HG03108 (cell line): ENCODE measurements at regions not wholly inside any gene's neighbourhood (a gene's known extent, or its start where the extent isn't known, plus 50 kb on each side); places are given as distances from the start of the nearest gene placed in this dataset.
"Not testable (repeated sequence)": the region's sequence is repeated elsewhere in the genome, so short reads cannot be mapped to it uniquely, and the experiment has no call there.

Source experiments
- ATAC-seq: cut with Tn5 transposase; IDR thresholded peaks from one replicate; pipeline ENCODE4 v1.9.1; 2021; ENCODE audit warnings: moderate library complexity; ENCODE audit not compliant: unreplicated experiment

DNA sequence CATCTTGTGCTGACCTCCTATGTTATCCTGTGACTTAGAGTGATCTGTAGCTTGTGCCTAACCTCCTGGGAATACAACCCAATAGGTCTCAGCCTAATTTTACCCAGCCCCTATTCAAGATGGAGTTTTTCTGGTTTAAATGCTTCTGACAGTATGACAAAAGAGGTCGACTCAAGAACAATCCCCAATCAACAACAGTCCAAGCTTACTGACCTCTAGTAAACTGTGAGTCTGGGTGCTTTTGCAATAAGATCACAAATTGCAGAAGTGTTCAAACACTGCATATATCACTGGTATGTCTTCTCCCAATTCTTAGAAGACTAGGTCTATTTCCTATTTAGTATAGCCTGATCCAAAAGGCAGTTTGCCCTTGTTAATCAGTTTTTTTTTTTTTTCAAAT lies 323.5 kb upstream of the PTGER4 start:
- ATAC-seq: no peak

DNA sequence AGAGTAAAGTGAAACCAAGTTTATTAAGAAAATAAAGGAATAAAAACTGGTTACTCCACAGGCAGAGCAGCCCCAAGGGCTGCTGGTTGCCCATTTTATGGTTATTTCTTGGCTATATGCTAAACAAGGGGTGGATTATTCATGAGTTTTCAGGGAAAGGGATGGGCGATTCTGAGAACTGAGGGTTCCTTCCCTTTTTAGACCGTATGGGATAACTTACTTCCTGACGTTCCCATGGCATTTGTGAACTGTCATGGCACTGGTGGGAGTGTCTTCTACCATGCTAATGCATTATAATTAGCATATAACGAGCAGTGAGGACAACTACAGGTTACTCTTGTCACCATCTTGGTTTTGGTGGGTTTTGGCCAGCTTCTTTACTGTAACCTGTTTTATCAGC lies 323.9 kb upstream of the PTGER4 start:
- ATAC-seq: no peak

DNA sequence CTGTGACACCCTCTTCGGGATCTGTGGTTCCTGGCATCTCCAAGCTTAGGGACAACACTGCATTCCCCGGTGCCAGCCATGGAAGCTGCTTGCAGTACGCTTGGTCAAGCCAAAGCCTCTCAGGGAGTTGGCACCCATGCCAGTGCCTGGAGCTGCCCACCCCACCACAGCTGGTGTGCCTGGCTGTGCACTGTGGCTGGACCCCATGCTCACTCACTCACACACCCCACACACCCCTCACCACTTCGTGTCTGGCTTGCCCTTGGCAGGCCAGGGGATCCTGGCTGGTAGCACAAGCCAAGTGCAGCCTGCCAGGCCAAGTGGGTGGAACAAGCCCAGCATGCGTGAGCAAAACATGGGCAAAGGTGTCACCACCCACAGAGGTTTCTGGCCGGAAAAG lies 324.5 kb upstream of the PTGER4 start:
- ATAC-seq: no peak

DNA sequence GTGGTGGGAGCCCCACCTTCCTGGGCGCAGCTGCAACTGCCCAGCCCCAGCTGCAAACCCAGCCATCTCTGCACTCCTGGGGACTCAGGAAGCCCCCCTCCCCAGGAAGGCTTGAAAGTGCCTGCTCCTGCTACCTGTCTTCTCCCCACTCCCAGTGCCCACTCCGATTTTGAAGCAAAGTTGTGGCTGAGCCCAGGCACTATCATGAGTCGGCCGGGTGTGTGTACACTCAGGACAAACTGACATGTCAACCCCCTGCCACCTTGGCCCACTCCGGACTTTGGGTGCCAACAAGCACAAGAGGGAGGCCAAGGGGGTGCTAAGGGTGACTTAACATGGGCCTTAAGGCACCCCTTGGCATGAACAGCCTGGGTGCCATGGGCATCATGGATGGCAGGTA lies 325.5 kb upstream of the PTGER4 start:
- ATAC-seq: no peak

DNA sequence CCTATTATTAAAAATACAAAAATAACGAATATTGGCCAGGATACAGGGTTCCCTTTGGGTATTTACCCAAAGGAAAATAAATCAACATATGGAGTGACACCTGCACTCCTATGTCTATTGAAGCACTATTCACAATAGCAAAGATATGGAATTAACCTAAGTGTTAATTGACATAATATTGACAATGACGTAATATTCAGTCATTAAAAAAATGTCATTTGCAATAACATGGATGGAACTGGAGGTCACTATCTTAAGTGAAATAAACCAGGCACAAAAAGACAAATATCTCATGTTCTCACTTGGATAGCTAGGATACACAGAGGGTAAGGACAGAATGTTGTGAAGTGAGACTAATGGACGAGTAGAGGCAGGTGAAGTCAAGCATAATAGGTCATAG lies 326.3 kb upstream of the PTGER4 start:
- no peak for ATAC-seq

DNA sequence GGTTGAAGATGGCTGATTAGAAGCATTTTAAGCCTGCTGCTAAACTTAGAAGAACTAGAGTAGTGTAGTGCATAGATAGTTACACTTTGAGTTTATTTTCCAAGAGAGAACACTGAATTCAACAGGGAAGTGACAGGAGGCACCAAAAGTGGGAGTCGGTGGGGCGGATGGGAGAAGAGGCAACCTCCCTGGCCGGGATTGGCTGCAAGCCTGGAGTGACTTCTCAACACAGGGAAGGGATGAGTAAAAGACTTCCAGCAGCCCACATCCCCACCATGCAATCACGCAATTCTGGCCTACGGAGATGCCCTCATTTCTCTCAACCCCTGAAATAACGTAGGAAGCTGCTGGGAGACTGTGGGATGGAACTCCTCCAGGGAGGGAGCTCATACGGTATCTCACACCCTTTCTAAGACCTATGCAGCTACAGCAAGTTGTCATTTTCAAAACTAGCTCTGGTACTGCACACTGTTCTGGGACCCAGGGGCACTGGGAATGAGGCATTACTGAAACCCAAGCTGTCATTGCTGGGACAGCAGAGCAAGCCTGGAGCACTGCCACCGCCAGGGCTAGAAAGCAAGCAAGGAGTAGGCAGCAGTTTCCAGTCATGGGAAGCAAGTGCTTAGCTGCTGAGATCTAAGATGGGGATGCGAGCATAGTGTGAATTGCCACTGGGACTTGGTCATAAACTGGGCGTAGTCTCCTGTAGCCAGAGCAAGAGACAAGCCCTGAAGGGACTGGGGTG lies 331.6 kb upstream of the PTGER4 start:
- no peak for ATAC-seq

DNA sequence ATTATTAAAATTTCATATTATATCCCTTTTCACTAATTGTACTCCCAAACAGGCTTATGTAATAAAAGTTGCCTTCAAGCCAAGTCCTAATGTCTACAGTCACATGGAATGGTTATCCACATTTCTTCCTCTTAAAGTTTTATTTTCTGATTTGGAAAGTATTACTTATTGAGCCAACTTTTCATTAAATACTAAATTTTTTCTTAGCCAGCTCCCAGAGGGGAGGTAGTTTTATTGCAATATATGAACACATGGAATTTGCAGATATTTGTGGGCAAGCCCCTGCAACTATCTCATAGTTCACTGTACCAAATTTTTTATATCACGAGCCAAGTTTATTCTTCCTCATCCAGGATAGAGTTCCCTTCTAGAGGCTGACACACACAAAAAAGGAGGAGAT lies 332.8 kb upstream of the PTGER4 start:
- ATAC-seq: no peak

DNA sequence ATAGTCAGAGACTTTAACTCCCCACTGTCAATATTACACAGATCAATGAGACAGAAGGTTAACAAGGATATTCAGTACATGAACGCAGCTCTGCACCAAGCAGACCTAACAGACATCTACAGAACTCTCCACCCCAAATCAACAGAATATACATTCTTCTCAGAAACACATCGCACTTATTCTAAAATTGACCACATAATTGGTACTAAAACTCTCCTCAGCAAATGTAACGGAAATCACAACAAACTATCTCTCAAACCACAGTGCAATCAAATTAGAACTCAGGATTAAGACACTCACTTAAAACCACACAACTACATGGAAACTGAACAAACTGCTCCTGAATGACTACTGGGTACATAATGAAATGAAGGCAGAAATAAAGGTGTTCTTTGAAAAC lies 341.3 kb upstream of the PTGER4 start:
- ATAC-seq: not testable (repeated sequence)

DNA sequence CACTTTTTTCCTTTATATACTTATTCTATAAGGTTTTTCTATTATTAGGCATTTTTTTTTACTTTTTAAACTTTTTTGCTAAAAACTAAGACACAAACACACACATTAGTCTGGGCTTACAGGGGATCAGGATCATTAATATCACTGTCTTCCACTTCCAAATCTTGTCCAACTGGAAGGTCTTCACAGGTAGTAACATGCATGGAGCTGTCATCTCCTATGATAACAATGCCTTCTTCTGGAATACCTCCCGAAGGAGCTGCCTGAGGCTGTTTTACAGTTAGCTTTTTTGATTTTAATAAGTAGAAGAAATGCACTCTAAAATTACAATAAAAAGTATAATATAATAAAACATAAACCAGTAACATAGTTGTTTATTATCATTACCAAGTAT lies 345.5 kb upstream of the PTGER4 start:
- ATAC-seq: no peak

DNA sequence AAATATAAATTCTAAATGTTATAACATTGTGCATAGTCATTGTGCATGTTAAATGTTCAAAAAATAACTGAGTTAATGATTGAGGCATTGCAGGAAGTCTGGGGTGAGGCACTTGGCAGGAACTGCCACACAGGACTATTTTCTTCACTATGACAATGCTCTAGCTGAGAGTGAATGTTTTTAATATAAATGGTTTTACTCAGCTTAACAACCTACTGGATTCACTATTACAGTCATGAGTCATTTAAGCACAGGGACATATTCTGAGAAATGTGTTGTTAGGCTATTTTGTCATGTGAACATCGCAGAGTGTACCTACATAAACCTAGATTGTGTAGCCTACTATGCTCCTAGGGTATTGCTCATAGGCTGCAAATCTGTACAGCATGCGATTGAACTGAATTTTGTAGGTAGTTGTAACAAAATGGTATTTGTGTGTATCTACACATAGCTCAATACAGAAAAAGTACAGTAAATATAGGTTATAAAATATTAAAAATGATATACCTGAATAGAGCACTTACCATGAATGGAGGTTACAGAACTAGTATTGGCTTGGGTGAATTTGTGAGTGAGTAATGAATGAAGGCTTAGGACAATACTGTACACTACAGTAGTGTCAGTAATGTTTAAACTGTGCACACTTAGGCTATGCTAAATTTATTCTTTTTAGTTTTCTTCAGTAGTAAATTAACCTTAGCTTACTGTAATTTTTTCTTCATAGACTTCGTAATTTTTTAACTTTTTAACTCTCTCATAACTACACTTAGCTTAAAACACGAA lies 346.1 kb upstream of the PTGER4 start:
- ATAC-seq: peak; percentile 86

DNA sequence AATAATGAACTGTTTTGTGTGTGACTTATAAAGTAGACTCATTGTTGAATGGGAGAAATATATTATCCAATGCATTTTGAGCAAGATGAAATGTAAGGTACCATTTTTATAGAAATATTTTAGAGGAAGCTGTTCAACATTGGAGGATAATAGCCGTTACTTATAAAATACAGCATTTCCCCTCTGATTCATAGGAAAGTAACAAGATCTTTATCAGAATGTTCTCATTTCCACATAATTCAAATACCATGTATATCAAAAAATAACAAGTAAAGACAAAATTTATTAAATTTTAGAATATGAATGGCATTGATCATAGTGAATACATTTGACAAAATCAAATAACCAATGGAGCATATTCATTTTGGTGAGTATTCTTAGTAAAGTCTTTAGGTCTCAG lies 346.7 kb upstream of the PTGER4 start:
- ATAC-seq: no peak

DNA sequence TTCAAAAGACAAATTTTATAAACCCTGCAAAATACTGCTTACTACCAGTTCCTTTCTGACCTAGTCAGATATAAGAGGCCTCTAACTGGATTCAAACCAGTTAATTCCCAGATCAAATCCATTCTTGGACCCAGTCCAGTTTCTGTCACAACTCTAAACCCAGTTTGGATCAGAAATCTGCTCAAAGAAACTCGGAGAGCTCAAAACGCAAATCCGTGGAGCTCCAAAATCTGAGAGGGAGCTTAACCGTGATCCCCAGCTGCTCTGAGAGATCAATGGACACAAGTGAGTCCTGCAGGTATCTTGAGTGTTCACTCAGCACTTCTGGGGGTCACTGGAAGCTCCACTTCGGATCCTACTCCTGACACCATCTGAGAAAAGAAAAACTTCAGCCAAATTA lies 348.1 kb upstream of the PTGER4 start:
- ATAC-seq: no peak

DNA sequence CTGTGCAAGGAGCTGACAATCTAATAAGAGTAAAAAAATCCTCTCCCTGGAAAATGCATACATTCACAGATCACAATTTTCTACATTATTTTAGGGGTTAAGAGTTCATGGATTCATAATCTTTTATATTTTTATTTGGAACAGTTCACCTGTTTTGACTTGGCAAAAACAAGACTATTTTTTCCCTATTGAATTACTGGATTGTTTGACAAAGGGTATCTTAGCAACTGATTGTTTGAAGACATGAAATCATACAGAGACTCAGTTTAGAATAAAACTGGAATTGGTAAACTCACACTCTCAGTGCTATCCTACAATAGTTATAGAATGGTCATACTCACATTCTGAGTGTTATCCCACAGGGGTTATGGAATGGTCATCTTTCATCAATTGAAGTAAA lies 358.2 kb upstream of the PTGER4 start:
- ATAC-seq: no peak

DNA sequence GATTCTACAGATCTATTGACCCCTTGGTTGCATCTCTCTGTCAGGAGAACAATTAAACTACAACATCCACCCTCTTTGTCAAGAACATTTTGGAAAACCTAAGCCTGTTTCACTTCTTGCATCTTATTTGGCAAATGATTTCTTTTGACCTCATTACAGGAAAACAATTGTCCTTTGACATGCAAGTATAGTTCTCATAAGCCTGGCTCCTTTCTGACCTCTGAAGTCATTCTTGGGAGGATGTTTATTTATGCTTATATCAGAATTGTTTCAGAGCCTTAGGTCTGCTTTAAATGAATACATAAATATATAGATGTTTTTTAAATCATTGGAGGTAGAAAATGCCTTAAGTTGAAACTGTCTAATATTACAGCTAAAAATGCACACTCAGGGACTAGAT lies 361.3 kb upstream of the PTGER4 start:
- no peak for ATAC-seq

DNA sequence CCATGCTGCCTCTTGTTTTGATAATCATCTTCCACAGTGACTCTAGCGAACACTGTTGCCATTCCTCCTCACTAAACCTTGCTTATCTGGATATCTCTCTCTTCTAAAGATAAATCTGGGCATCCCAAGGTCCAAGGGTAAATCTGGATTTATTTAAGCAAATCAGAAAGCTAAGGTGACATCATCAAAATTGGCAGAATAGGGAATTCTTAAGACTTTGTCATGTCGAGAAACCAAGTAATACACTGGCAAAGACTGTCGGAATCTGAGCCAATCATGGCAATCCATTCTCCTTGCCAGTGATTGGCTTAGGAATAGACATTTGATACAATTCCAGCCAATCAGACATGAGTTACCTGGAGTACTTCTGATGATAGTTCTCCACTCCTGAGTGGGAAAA lies 362.7 kb upstream of the PTGER4 start:
- no peak for ATAC-seq

DNA sequence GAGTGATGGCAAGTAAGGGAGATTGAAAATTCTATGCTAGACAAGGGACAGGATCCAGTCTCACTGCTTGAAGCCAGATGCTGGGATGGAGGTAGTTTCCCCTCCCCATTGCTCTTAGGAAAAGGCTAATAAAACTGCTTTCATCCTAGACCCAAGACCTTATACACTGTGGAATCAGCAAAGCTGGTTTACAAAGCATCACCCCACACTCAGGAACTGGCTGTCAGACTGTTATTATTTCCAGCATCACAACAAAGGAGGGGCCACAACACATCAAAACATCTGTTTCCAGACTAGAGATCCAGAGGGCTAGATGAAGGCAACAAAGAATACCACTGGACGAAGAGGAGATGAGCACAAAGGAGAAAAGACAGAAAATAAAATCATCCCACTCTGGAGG lies 364.6 kb upstream of the PTGER4 start:
- ATAC-seq: no peak

DNA sequence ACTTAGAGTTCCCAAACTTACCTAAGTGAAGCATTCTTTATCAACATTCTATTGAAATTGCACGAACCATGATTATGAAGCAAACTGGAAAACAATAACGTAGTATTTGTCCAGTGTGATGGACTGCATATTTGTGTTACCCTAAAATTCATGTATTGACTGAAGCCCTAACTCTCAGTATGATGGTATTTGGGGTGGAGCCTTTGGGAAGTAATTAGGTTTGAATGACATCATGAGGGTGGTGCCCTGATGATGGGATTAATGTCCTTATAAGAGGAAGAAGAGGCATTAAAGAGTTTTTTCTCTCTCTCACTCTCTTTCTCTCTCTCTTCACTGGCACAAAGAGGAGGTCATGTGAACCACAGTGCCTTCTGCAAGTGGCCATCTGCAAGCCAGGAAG lies 365.4 kb upstream of the PTGER4 start:
- no peak for ATAC-seq

DNA sequence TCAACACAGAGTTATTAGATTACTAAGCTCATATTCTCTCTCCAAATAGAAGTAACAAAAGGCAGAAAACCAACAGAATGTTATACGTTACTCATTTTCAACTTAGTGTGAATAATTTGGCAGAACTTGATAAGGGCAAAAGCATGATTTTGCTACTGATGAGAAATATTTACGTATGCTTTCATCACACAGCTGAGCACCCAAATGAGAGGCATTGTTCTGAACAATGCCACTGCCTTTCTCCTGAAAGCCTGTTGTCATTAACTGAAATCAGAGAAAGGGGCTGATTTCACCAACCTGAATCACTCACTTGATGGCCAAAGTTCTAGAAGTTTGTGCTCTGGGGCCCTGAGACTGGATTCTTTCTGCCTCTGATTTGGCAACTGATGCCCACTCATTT lies 367.5 kb upstream of the PTGER4 start:
- ATAC-seq: no peak

DNA sequence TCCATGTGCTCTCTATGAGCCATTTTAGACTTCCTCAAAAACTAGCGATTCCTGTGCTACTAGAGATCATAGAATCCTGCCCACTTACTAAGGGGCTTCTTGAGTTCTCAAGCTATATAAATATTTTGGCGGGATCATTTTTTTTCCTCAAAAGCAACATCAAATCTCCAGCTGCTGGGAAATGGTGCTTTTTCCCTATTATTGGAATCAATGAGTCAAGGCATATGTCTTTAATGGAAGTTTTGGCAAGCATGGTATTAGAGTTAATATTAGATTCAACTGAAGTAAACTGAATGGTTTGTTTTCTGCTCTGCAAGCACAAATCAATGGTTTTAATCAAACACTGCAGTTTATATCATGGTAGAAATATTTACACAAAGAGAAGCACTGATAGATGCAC lies 369.9 kb upstream of the PTGER4 start:
- no peak for ATAC-seq

DNA sequence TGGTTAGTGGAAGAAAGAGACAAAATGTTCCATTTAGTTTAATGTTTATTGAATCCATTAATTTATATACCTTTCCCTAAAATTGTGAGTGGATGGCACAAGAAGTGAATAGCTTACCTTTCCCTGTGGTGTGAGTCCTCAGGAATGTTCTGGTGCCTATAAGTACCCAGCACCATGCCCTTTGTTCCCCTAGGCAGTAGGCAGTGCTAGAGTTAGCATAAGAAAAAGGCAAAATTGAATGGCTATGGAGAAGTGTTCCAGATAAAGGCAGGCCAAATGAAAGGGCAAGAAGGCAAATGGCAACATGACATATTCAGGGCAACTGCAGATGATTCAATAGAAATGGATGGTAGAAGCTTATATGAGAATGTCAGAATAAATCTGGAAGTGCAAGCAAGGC lies 370.8 kb upstream of the PTGER4 start:
- ATAC-seq: no peak

DNA sequence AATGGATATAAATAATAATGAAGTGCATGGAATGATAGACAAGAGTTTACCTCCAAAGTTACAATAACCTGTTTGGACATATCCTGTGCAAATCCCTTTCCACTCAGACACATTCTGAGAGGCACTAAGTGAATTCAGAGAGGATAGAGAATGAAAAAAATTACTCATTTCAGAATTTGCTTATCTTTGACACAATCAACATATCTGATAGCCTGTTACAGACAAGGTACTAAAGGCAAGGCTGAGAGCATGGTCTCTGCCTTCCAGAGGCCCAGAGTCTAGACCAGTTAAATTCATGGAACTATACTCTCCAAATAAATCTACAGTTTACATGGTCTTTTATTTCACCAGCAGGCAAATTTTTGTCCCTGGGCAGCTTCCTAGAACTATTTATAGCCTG lies 371.8 kb upstream of the PTGER4 start:
- no peak for ATAC-seq

DNA sequence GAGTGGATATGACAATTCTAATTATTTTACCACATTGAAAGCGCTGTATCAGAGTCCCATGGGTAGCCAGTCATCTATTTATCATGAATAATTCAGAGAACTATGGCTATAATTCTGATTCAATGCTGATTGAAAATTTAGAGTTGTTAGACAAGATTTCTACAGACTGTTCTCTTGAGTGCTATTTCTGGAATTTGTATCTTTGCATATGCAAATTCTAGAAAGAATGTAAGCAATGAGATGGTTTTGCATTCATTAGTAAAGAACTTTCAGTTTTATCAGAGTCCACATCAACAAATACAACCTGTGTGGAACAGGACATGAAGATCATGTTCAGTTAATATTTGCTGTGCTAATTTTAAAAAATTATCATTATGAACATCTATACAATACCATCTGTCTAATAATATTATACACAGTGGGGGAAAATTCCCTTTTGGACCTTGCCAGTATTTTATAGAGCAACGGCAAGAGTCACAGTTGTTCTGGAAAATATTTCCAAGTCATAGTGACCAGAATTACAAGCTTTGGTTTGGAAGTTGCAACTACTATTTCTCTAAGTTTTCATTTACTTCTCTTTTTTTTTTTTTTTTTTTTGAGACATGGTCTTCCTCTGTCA lies 372.7 kb upstream of the PTGER4 start:
- no peak for ATAC-seq
